ENCODE measurements at regions not wholly inside any gene's neighbourhood (a gene's known extent, or its start where the extent isn't known, plus 50 kb on each side); places are given as distances from the start of the nearest gene placed in this dataset.

DNA sequence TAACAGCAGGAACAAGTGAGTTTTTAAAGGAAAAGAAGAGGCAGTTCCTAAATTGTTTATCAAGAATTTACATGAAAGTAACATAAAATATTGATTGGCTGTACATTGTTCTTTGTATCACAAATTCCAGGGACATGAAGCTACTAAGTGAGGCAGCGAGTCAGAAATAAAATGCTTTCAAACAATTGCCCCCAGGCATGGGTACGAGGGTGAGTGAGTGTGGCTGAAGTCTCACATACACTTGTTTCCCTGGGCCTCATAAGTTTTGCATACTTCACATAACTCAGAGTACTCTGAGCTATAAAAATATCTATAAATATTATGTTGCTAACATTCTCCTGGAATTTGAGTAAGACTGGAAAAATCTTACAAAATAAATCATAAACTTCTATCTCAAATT lies 511.6 kb upstream of the PRKX start:
- Histone ChIP-seq H3K36me3 (ENCODE audit: control insufficient read depth in 4 of 4, insufficient read depth in 3 of 4, low read depth in 1 of 4, low read length in 3 of 4) (no peaks in the 10 kb centered on the region), H3K27ac (ENCODE audit: low read depth in 1 of 2, low read length in 2 of 2) (no peak overlapping the region), H3K27me3 (ENCODE audit: control insufficient read depth in 4 of 4, insufficient read depth in 4 of 4, low read length in 3 of 4) (no peaks in the 10 kb centered on the region), H3K9me3 (ENCODE audit: control insufficient read depth in 4 of 4, low read length in 3 of 4) (no peaks in the 10 kb centered on the region), H3K4me3 (ENCODE audit: low read depth in 1 of 3, low read length in 3 of 3) (no peak overlapping the region), H3K4me1 (ENCODE audit: control insufficient read depth in 4 of 4, insufficient read depth in 4 of 4, low read length in 3 of 4) (no peaks in the 10 kb centered on the region), H3K9ac (ENCODE audit: low read depth in 1 of 2, low read length in 2 of 2) (no peak overlapping the region)
- no peak for DNase-seq (ENCODE audit: low spot score)
- 53% methylated on average over 2 of the region's 2 CpGs for WGBS
- TF ChIP-seq, protein P1, sequence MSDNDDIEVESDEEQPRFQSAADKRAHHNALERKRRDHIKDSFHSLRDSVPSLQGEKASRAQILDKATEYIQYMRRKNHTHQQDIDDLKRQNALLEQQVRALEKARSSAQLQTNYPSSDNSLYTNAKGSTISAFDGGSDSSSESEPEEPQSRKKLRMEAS (IDR thresholded peaks at IDR 0.05) = no peak
- TF ChIP-seq NR2F2 (IDR thresholded peaks at IDR 0.05) (no peak), RXRA (IDR thresholded peaks at IDR 0.05) (no peak), YY1 (IDR thresholded peaks at IDR 0.05) (no peak), JUND (IDR thresholded peaks at IDR 0.05) (no peak), SP1 (IDR thresholded peaks at IDR 0.05) (no peak), RAD21 (IDR thresholded peaks at IDR 0.05) (no peak), HNF4A (conservative IDR thresholded peaks at IDR 0.05) (no peak), TAF1 (conservative IDR thresholded peaks at IDR 0.05) (no peak), GABPA (IDR thresholded peaks at IDR 0.05 in 1 of 2, conservative IDR thresholded peaks at IDR 0.05 in 1 of 2) (no peak), EGR1 (IDR thresholded peaks at IDR 0.05; ENCODE audit: low read depth in 2 of 2) (no peak), HNF4G (IDR thresholded peaks at IDR 0.05) (no peak), FOXA1 (IDR thresholded peaks at IDR 0.05) (no peak), FOXA2 (IDR thresholded peaks at IDR 0.05) (no peak)
- TF ChIP-seq, protein P2, sequence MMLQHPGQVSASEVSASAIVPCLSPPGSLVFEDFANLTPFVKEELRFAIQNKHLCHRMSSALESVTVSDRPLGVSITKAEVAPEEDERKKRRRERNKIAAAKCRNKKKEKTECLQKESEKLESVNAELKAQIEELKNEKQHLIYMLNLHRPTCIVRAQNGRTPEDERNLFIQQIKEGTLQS (IDR thresholded peaks at IDR 0.05) = no peak
- TF ChIP-seq, protein P3, sequence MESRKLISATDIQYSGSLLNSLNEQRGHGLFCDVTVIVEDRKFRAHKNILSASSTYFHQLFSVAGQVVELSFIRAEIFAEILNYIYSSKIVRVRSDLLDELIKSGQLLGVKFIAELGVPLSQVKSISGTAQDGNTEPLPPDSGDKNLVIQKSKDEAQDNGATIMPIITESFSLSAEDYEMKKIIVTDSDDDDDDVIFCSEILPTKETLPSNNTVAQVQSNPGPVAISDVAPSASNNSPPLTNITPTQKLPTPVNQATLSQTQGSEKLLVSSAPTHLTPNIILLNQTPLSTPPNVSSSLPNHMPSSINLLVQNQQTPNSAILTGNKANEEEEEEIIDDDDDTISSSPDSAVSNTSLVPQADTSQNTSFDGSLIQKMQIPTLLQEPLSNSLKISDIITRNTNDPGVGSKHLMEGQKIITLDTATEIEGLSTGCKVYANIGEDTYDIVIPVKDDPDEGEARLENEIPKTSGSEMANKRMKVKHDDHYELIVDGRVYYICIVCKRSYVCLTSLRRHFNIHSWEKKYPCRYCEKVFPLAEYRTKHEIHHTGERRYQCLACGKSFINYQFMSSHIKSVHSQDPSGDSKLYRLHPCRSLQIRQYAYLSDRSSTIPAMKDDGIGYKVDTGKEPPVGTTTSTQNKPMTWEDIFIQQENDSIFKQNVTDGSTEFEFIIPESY (IDR thresholded peaks at IDR 0.05) = no peak
- TF ChIP-seq, protein P4, sequence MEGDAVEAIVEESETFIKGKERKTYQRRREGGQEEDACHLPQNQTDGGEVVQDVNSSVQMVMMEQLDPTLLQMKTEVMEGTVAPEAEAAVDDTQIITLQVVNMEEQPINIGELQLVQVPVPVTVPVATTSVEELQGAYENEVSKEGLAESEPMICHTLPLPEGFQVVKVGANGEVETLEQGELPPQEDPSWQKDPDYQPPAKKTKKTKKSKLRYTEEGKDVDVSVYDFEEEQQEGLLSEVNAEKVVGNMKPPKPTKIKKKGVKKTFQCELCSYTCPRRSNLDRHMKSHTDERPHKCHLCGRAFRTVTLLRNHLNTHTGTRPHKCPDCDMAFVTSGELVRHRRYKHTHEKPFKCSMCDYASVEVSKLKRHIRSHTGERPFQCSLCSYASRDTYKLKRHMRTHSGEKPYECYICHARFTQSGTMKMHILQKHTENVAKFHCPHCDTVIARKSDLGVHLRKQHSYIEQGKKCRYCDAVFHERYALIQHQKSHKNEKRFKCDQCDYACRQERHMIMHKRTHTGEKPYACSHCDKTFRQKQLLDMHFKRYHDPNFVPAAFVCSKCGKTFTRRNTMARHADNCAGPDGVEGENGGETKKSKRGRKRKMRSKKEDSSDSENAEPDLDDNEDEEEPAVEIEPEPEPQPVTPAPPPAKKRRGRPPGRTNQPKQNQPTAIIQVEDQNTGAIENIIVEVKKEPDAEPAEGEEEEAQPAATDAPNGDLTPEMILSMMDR (IDR thresholded peaks at IDR 0.05; ENCODE audit: low read depth, low read length, missing input control) = no peak
- TF ChIP-seq, protein P5, sequence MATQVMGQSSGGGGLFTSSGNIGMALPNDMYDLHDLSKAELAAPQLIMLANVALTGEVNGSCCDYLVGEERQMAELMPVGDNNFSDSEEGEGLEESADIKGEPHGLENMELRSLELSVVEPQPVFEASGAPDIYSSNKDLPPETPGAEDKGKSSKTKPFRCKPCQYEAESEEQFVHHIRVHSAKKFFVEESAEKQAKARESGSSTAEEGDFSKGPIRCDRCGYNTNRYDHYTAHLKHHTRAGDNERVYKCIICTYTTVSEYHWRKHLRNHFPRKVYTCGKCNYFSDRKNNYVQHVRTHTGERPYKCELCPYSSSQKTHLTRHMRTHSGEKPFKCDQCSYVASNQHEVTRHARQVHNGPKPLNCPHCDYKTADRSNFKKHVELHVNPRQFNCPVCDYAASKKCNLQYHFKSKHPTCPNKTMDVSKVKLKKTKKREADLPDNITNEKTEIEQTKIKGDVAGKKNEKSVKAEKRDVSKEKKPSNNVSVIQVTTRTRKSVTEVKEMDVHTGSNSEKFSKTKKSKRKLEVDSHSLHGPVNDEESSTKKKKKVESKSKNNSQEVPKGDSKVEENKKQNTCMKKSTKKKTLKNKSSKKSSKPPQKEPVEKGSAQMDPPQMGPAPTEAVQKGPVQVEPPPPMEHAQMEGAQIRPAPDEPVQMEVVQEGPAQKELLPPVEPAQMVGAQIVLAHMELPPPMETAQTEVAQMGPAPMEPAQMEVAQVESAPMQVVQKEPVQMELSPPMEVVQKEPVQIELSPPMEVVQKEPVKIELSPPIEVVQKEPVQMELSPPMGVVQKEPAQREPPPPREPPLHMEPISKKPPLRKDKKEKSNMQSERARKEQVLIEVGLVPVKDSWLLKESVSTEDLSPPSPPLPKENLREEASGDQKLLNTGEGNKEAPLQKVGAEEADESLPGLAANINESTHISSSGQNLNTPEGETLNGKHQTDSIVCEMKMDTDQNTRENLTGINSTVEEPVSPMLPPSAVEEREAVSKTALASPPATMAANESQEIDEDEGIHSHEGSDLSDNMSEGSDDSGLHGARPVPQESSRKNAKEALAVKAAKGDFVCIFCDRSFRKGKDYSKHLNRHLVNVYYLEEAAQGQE (IDR thresholded peaks at IDR 0.05) = no peak

Measured in liver (tissue), 8 donors.